ENCODE measurements at regions not wholly inside any gene's neighbourhood (a gene's known extent, or its start where the extent isn't known, plus 50 kb on each side); places are given as distances from the start of the nearest gene placed in this dataset.
"Not testable (repeated sequence)": the region's sequence is repeated elsewhere in the genome, so short reads cannot be mapped to it uniquely, and the experiment has no call there.

DNA sequence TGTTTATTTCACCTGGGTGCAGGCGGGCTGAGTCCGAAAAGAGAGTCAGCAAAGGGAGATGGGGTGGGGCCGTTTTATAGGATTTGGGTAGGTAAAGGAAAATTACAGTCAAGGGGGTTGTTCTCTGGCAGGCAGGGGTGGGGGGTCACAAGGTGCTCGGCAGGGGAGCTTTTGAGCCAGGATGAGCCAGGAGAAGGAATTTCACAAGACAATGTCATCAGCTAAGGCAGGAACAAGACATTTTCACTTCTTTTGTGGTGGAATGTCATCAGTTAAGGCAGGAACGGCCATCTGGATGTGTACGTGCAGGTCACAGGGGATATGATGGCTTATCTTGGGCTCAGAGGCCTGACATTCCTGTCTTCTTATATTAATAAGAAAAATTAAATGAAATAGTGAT is 115.8 kb upstream of the KCNJ3 start:
- not testable (repeated sequence) for H3K4me1 Mint-ChIP-seq; DNase-seq; H3K27me3 Mint-ChIP-seq; H3K27ac Mint-ChIP-seq; H3K36me3 Mint-ChIP-seq; H3K36me3 ChIP-seq (ENCODE audit: control insufficient read depth, insufficient read depth, low read length); H3K27me3 ChIP-seq (ENCODE audit: control insufficient read depth, insufficient read depth, low read length); H3K4me3 Mint-ChIP-seq; H3K9me3 ChIP-seq (ENCODE audit: control insufficient read depth in 2 of 2, low read length in 2 of 2); ATAC-seq (ENCODE audit: low read depth in 2 of 2); H3K4me3 ChIP-seq (ENCODE audit: low read depth, low read length); H3K4me1 ChIP-seq (ENCODE audit: control insufficient read depth, insufficient read depth, low read length, poor library complexity, severe bottlenecking); H3K27ac ChIP-seq (ENCODE audit: insufficient read depth, low read length, poor library complexity, severe bottlenecking)
- H3K9me3 Mint-ChIP-seq: peaks cover 0 to 14% (median 5%) of the 10 kb centered on the region in 7 donors

DNA sequence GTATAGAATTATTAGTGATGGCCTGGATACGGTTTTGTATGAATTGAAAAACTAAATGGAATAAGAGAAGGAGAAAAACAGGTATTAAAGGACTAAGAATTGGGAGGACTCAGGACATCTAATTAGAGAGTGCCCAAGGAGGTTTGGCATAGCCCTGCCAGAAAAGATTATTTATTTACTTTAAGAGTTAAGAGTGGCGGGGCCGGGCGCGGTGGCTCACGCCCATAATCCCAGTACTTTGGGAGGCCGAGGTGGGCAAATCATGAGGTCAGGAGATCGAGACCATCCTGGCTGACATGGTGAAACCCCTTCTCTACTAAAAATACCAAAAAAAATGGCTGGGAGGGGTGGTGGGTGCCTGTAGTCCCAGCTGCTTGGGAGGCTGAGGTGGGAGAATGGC is 115.2 kb upstream of the KCNJ3 start:
- not testable (repeated sequence) for H3K4me1 Mint-ChIP-seq; H3K27ac ChIP-seq (ENCODE audit: insufficient read depth, low read length, poor library complexity, severe bottlenecking); DNase-seq; H3K36me3 Mint-ChIP-seq; ATAC-seq (ENCODE audit: low read depth in 2 of 2); H3K4me3 ChIP-seq (ENCODE audit: low read depth, low read length); H3K27me3 Mint-ChIP-seq; H3K4me3 Mint-ChIP-seq; H3K27me3 ChIP-seq (ENCODE audit: control insufficient read depth, insufficient read depth, low read length); H3K36me3 ChIP-seq (ENCODE audit: control insufficient read depth, insufficient read depth, low read length); H3K27ac Mint-ChIP-seq; H3K4me1 ChIP-seq (ENCODE audit: control insufficient read depth, insufficient read depth, low read length, poor library complexity, severe bottlenecking); H3K9me3 ChIP-seq (ENCODE audit: control insufficient read depth in 2 of 2, low read length in 2 of 2)
- H3K9me3 Mint-ChIP-seq: peaks cover 0 to 11% (median 5%) of the 10 kb centered on the region in 7 donors

GRCh38 chr2:154587739-154588138 is 110.8 kb upstream of the KCNJ3 start:
- ATAC-seq (ENCODE audit: low read depth in 2 of 2) (no peak), DNase-seq (no peak)
- H3K4me1 Mint-ChIP-seq: no peaks in the 10 kb centered on the region
- peaks cover 0 to 6% (median 1%) of the 10 kb centered on the region in 7 donors for H3K9me3 Mint-ChIP-seq
- no peak overlapping the region for H3K4me3 Mint-ChIP-seq
- no peak overlapping the region for H3K27ac ChIP-seq (ENCODE audit: insufficient read depth, low read length, poor library complexity, severe bottlenecking)
- no peak overlapping the region for H3K27ac Mint-ChIP-seq
- no peaks in the 10 kb centered on the region for H3K36me3 ChIP-seq (ENCODE audit: control insufficient read depth, insufficient read depth, low read length)
- H3K4me1 ChIP-seq (ENCODE audit: control insufficient read depth, insufficient read depth, low read length, poor library complexity, severe bottlenecking): no peaks in the 10 kb centered on the region
- H3K36me3 Mint-ChIP-seq: no peaks in the 10 kb centered on the region
- H3K27me3 Mint-ChIP-seq: no peaks in the 10 kb centered on the region
- no peaks in the 10 kb centered on the region for H3K27me3 ChIP-seq (ENCODE audit: control insufficient read depth, insufficient read depth, low read length)
- no peaks in the 10 kb centered on the region for H3K9me3 ChIP-seq (ENCODE audit: control insufficient read depth in 2 of 2, low read length in 2 of 2)
- H3K4me3 ChIP-seq (ENCODE audit: low read depth, low read length): no peak overlapping the region

DNA sequence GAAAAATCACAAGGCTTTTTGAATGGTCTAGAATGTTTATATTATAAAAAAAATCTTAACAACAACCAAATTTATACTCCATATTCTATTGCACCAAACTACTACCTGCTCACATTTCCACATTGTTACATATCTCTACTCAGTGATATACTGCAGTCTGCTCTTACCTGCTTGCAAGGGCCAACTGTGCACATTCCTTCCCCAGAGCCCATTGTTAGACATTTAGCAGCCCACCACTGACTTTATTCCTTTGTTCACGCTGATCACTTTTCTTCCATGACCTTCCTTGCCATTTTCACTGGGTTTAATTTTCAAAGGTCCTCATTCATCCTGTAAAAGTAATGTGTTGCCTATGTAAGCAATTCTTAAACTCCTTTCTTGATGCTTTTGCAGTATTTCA is 109.7 kb upstream of the KCNJ3 start:
- H3K27me3 ChIP-seq (ENCODE audit: control insufficient read depth, insufficient read depth, low read length): no peaks in the 10 kb centered on the region
- no peaks in the 10 kb centered on the region for H3K27me3 Mint-ChIP-seq
- no peaks in the 10 kb centered on the region for H3K36me3 Mint-ChIP-seq
- DNase-seq: no peak
- no peaks in the 10 kb centered on the region for H3K9me3 ChIP-seq (ENCODE audit: control insufficient read depth in 2 of 2, low read length in 2 of 2)
- H3K4me3 Mint-ChIP-seq: no peak overlapping the region
- H3K27ac ChIP-seq (ENCODE audit: insufficient read depth, low read length, poor library complexity, severe bottlenecking): no peak overlapping the region
- peaks cover 0 to 6% (median 2%) of the 10 kb centered on the region in 7 donors for H3K9me3 Mint-ChIP-seq
- no peak overlapping the region for H3K27ac Mint-ChIP-seq
- no peaks in the 10 kb centered on the region for H3K4me1 Mint-ChIP-seq
- H3K4me3 ChIP-seq (ENCODE audit: low read depth, low read length): no peak overlapping the region
- no peaks in the 10 kb centered on the region for H3K4me1 ChIP-seq (ENCODE audit: control insufficient read depth, insufficient read depth, low read length, poor library complexity, severe bottlenecking)
- ATAC-seq (ENCODE audit: low read depth in 2 of 2): no peak
- no peaks in the 10 kb centered on the region for H3K36me3 ChIP-seq (ENCODE audit: control insufficient read depth, insufficient read depth, low read length)

- H3K9me3 Mint-ChIP-seq: peaks cover 0 to 10% (median 2%) of the 10 kb centered on the region in 7 donors
- H3K27ac Mint-ChIP-seq: no peak overlapping the region
Measured at GRCh38 chr2:154589514-154589913, 109.0 kb upstream of the KCNJ3 start.

GRCh38 chr2:154591294-154591820 is 107.1 kb upstream of the KCNJ3 start:
- Mint-ChIP-seq H3K4me1 (no peaks in the 10 kb centered on the region), H3K27ac (no peak overlapping the region), H3K27me3 (no peaks in the 10 kb centered on the region), H3K9me3 (peaks cover 0 to 10% (median 3%) of the 10 kb centered on the region in 7 donors), H3K4me3 (no peak overlapping the region), H3K36me3 (no peaks in the 10 kb centered on the region)
- H3K27me3 ChIP-seq (ENCODE audit: control insufficient read depth, insufficient read depth, low read length): no peaks in the 10 kb centered on the region
- H3K4me3 ChIP-seq (ENCODE audit: low read depth, low read length): no peak overlapping the region
- H3K4me1 ChIP-seq (ENCODE audit: control insufficient read depth, insufficient read depth, low read length, poor library complexity, severe bottlenecking): no peaks in the 10 kb centered on the region
- H3K27ac ChIP-seq (ENCODE audit: insufficient read depth, low read length, poor library complexity, severe bottlenecking): no peak overlapping the region
- no peaks in the 10 kb centered on the region for H3K36me3 ChIP-seq (ENCODE audit: control insufficient read depth, insufficient read depth, low read length)
- no peak for DNase-seq
- no peak for ATAC-seq (ENCODE audit: low read depth in 2 of 2)
- no peaks in the 10 kb centered on the region for H3K9me3 ChIP-seq (ENCODE audit: control insufficient read depth in 2 of 2, low read length in 2 of 2)

More at GRCh38 chr2:154589514-154589913, 109.0 kb upstream of the KCNJ3 start:
- Histone ChIP-seq H3K36me3 (ENCODE audit: control insufficient read depth, insufficient read depth, low read length) (no peaks in the 10 kb centered on the region), H3K27ac (ENCODE audit: insufficient read depth, low read length, poor library complexity, severe bottlenecking) (no peak overlapping the region), H3K27me3 (ENCODE audit: control insufficient read depth, insufficient read depth, low read length) (no peaks in the 10 kb centered on the region), H3K4me3 (ENCODE audit: low read depth, low read length) (no peak overlapping the region), H3K9me3 (ENCODE audit: control insufficient read depth in 2 of 2, low read length in 2 of 2) (no peaks in the 10 kb centered on the region), H3K4me1 (ENCODE audit: control insufficient read depth, insufficient read depth, low read length, poor library complexity, severe bottlenecking) (no peaks in the 10 kb centered on the region)
- no peaks in the 10 kb centered on the region for H3K36me3 Mint-ChIP-seq
- no peak overlapping the region for H3K4me3 Mint-ChIP-seq
- DNase-seq: no peak
- ATAC-seq (ENCODE audit: low read depth in 2 of 2): no peak
- H3K27me3 Mint-ChIP-seq: no peaks in the 10 kb centered on the region
- no peaks in the 10 kb centered on the region for H3K4me1 Mint-ChIP-seq

- Mint-ChIP-seq H3K27ac (no peak overlapping the region), H3K36me3 (no peaks in the 10 kb centered on the region), H3K4me3 (no peak overlapping the region), H3K4me1 (no peaks in the 10 kb centered on the region), H3K27me3 (no peaks in the 10 kb centered on the region), H3K9me3 (peaks cover 0 to 3% (median 0%) of the 10 kb centered on the region in 7 donors)
- H3K4me3 ChIP-seq (ENCODE audit: low read depth, low read length): no peak overlapping the region
- no peaks in the 10 kb centered on the region for H3K4me1 ChIP-seq (ENCODE audit: control insufficient read depth, insufficient read depth, low read length, poor library complexity, severe bottlenecking)
- no peaks in the 10 kb centered on the region for H3K36me3 ChIP-seq (ENCODE audit: control insufficient read depth, insufficient read depth, low read length)
- ATAC-seq (ENCODE audit: low read depth in 2 of 2) (no peak), DNase-seq (no peak)
- H3K27ac ChIP-seq (ENCODE audit: insufficient read depth, low read length, poor library complexity, severe bottlenecking): no peak overlapping the region
- no peaks in the 10 kb centered on the region for H3K27me3 ChIP-seq (ENCODE audit: control insufficient read depth, insufficient read depth, low read length)
- H3K9me3 ChIP-seq (ENCODE audit: control insufficient read depth in 2 of 2, low read length in 2 of 2): peaks cover 0 to 2% of the 10 kb centered on the region in 2 experiments
Measured at GRCh38 chr2:154599189-154599588, 99.3 kb upstream of the KCNJ3 start.

DNA sequence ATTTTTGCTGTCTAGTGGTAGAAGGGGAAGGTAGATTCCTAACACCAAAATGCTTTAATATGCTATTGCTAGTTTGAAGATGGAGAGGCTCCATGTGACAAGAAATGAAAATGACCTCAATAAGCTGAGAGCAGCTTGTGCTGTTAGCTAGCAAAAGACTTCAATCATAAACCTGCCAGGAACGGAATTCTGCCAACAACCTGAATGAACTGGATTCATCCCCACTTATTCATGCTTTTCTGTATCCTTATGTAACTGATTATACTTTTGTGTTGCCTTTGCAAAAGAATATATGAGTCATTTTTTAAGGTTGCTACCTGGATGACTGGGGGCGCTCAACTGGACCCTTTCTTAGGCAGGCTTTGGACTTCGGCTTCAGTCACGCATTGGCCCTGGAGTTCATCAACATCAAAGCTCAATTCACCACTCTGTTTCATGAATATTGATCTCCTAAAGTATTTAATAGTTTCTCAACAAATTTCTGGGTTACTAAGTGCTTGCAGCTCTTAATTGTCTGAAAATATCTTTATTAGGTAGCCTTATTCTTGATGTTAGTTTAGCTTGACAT is 97.5 kb upstream of the KCNJ3 start:
- Histone ChIP-seq H3K9me3 (ENCODE audit: control insufficient read depth in 2 of 2, low read length in 2 of 2) (peaks cover 0 to 2% of the 10 kb centered on the region in 2 experiments), H3K4me3 (ENCODE audit: low read depth, low read length) (no peak overlapping the region), H3K4me1 (ENCODE audit: control insufficient read depth, insufficient read depth, low read length, poor library complexity, severe bottlenecking) (no peaks in the 10 kb centered on the region), H3K27ac (ENCODE audit: insufficient read depth, low read length, poor library complexity, severe bottlenecking) (no peak overlapping the region), H3K27me3 (ENCODE audit: control insufficient read depth, insufficient read depth, low read length) (no peaks in the 10 kb centered on the region), H3K36me3 (ENCODE audit: control insufficient read depth, insufficient read depth, low read length) (no peaks in the 10 kb centered on the region)
- no peaks in the 10 kb centered on the region for H3K36me3 Mint-ChIP-seq
- no peak for DNase-seq
- no peak overlapping the region for H3K4me3 Mint-ChIP-seq
- no peaks in the 10 kb centered on the region for H3K4me1 Mint-ChIP-seq
- H3K9me3 Mint-ChIP-seq: peaks cover 0 to 1% (median 0%) of the 10 kb centered on the region in 7 donors
- ATAC-seq (ENCODE audit: low read depth in 2 of 2): no peak
- no peaks in the 10 kb centered on the region for H3K27me3 Mint-ChIP-seq
- H3K27ac Mint-ChIP-seq: no peak overlapping the region

Data from CD4-positive, CD25-positive, alpha-beta regulatory T cell (primary cell).